IPS-18a (cell line): ENCODE measurements at regions not wholly inside any gene's neighbourhood (a gene's known extent, or its start where the extent isn't known, plus 50 kb on each side); places are given as distances from the start of the nearest gene placed in this dataset.

Experiments
- H3K27ac ChIP-seq: one replicate; pipeline ENCODE4 v1.5.1; 2013; ENCODE audit warnings: low read length
- H3K27me3 ChIP-seq: one replicate; pipeline ENCODE4 v1.6.1; 2013; ENCODE audit warnings: mild to moderate bottlenecking, low read length; ENCODE audit not compliant: control insufficient read depth, insufficient read depth
- H3K36me3 ChIP-seq: one replicate; pipeline ENCODE4 v1.6.1; 2013; ENCODE audit warnings: low read depth, low read length; ENCODE audit not compliant: control insufficient read depth
- H3K4me1 ChIP-seq: one replicate; pipeline ENCODE4 v1.6.1; 2013; ENCODE audit warnings: low read depth, low read length; ENCODE audit not compliant: control insufficient read depth
- H3K4me3 ChIP-seq: one replicate; pipeline ENCODE4 v1.5.1; 2013; ENCODE audit warnings: low read length
- H3K9ac ChIP-seq: one replicate; pipeline ENCODE4 v1.6.1; 2013; ENCODE audit warnings: mild to moderate bottlenecking, low read length, moderate library complexity
- H3K9me3 ChIP-seq: one replicate; pipeline ENCODE4 v1.6.1; 2013; ENCODE audit warnings: low read depth, low read length; ENCODE audit not compliant: control insufficient read depth

GRCh38 chr22:49574205-49574880, 253.3 kb downstream of the BRD1 start:
- H3K27me3 ChIP-seq: no peaks in the 10 kb centered on the region
- no peaks in the 10 kb centered on the region for H3K4me1 ChIP-seq
- no peak overlapping the region for H3K9ac ChIP-seq
- no peak overlapping the region for H3K27ac ChIP-seq
- no peaks in the 10 kb centered on the region for H3K36me3 ChIP-seq
- H3K9me3 ChIP-seq: no peaks in the 10 kb centered on the region
- no peak overlapping the region for H3K4me3 ChIP-seq

GRCh38 chr22:49573109-49573765, 254.4 kb downstream of the BRD1 start:
- H3K36me3 ChIP-seq: no peaks in the 10 kb centered on the region
- H3K4me3 ChIP-seq: no peak overlapping the region
- H3K27me3 ChIP-seq: no peaks in the 10 kb centered on the region
- H3K4me1 ChIP-seq: no peaks in the 10 kb centered on the region
- no peaks in the 10 kb centered on the region for H3K9me3 ChIP-seq
- H3K27ac ChIP-seq: no peak overlapping the region
- H3K9ac ChIP-seq: no peak overlapping the region

- no peak overlapping the region for H3K9ac ChIP-seq
- H3K9me3 ChIP-seq: no peaks in the 10 kb centered on the region
- no peaks in the 10 kb centered on the region for H3K27me3 ChIP-seq
- H3K27ac ChIP-seq: no peak overlapping the region
- no peaks in the 10 kb centered on the region for H3K4me1 ChIP-seq
- no peaks in the 10 kb centered on the region for H3K36me3 ChIP-seq
- H3K4me3 ChIP-seq: no peak overlapping the region
Measured at GRCh38 chr22:49571326-49571725, 256.3 kb downstream of the BRD1 start.

DNA sequence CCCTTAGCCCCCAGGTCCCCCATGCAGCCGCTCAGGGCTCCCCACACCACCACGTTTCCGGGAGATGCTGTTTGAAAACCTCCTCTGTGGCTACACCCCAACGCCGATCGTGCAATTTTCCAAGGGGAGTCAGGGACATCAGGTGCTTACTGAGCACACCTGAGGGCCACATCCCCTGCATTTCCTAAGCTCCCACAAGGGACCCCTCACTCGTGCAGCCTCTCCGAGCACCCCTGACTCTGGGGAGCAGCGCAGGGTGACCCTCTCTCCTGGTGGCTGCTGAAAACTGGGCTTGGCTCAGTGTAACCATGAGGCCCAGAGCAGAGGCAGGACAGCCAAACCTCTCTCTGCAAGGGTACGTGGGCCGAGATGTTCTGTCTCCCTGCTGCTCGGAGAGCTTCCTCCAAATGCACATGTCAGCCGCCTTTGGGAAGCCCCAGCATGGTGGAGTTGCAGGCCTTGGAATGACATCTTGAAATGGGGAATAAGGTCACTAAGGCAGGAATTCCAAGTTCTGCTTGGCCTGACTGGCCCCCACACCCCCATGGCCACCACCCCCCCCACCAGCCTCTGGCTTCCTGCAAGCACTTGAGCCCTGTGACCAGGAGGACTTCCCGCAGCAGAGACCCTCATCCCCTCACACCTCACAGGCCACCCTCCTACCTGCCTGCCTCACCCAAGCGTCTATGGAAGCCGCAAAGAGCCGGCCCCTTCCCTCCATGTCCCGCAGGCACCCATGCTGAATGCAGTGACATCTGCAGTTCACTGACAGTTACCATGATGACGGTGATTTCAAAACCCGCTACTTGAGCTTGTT, 257.4 kb downstream of the BRD1 start:
- no peak overlapping the region for H3K27ac ChIP-seq
- no peaks in the 10 kb centered on the region for H3K4me1 ChIP-seq
- H3K4me3 ChIP-seq: no peak overlapping the region
- no peaks in the 10 kb centered on the region for H3K9me3 ChIP-seq
- H3K27me3 ChIP-seq: no peaks in the 10 kb centered on the region
- H3K9ac ChIP-seq: no peak overlapping the region
- no peaks in the 10 kb centered on the region for H3K36me3 ChIP-seq

DNA sequence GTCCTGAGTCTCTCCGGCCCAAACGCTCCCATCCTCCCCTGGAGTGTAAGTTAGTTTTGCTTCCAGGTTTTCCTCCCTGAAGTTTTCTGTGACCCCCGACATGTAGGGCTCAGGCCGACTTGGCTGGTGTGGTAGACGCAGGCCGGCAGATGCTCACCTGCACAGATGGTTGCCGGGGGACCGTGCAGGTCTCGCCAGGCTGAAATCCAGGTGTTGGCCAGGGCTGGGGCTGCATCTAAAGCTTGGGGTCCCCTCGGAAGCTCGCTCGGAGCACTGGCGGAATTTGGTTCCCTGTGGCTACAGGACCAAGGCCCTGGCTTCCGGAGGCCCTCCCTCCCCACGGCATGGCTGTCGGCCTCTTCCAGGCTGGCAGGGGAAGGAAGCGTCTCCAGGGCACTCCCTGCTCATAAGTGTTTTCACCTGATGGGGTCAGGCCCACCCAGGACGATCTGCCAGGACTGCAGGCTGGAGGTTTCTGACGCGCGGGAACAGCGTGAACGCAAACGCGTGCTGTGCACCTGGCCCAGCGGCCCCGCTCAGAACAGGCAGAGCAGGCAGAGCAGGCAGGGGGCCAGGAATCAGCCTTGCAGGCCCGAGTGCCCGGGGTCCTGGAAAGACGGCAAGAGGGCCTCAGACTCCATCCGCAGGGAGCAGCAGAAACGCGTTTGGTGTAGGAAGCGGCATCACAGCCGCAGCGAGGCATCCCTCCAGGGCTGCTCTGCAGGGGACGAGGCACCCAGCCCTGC, 258.2 kb downstream of the BRD1 start:
- Histone ChIP-seq H3K4me1 (no peaks in the 10 kb centered on the region), H3K4me3 (no peak overlapping the region), H3K27me3 (no peaks in the 10 kb centered on the region), H3K9ac (no peak overlapping the region), H3K9me3 (no peaks in the 10 kb centered on the region), H3K27ac (no peak overlapping the region), H3K36me3 (no peaks in the 10 kb centered on the region)

DNA sequence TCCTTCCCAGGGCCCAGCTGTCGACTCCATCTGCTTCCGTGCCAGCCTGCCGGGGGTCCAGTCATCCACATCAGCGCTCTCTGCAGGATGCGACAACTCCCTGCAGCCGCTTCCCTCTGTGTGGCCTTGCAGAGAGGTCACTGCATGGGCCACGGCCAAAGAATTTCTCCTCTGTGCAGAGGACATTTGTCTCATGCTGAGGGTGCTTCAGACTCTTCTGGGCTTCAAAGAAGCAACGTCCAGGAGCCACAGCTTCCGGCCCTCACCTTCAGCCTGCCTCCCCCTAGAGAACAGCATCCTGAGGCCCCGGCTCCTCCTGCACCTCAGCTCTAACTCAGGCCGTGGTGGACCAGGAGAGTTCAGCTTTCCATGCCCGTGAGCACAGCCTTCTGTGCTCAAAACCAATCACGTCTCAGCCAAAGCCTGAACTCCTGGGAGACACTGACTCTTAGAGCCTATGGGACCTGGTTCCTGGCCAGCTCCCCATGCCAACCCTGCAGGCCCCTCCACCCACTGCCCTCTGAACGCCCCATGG, 258.9 kb downstream of the BRD1 start:
- H3K4me1 ChIP-seq: no peaks in the 10 kb centered on the region
- no peaks in the 10 kb centered on the region for H3K9me3 ChIP-seq
- no peaks in the 10 kb centered on the region for H3K27me3 ChIP-seq
- H3K9ac ChIP-seq: no peak overlapping the region
- H3K4me3 ChIP-seq: no peak overlapping the region
- H3K27ac ChIP-seq: no peak overlapping the region
- H3K36me3 ChIP-seq: no peaks in the 10 kb centered on the region

DNA sequence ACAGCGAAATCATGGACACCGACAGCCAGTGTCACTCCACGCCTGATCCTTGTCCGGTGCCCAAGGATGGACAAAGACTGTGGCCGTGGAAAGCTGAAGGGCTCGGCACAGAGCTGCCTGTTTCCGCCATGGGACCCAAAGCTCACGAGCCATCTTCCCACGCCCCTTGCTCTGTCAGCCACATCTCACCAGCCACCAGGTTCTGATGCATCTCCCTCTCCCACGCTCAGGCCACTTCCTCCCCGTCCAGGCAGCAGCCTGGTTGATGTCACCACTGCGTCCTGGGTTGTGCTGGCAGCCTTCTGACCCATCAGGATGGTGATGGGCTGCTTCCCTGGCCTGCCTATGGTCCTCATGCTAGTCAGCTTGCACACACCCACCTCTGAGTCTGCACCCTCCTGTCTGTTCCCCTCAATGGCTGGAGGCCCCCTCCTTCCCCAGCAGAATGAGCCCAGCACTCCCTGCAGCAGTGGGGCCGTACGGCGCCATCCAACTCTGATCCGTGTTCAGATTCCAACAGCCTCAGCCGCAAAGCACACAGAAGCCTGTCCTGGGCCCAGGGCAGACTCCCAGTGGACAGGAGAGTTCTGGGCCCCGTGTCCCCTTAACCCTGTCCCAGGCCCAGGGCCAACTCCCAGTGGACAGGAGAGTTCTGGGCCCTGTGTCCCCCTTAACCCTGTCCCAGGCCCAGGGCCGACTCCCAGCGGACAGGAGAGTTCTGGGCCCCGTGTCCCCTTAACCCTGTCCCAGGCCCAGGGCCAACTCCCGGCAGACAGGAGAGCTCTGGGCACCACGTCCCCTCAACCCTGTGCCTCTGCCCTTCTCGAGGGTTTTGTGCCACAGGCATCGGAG, 259.5 kb downstream of the BRD1 start:
- H3K4me3 ChIP-seq: no peak overlapping the region
- no peak overlapping the region for H3K9ac ChIP-seq
- no peaks in the 10 kb centered on the region for H3K9me3 ChIP-seq
- no peaks in the 10 kb centered on the region for H3K36me3 ChIP-seq
- H3K27me3 ChIP-seq: no peaks in the 10 kb centered on the region
- H3K4me1 ChIP-seq: no peaks in the 10 kb centered on the region
- H3K27ac ChIP-seq: no peak overlapping the region

- Histone ChIP-seq H3K9ac (no peak overlapping the region), H3K36me3 (no peaks in the 10 kb centered on the region), H3K4me1 (no peaks in the 10 kb centered on the region), H3K4me3 (no peak overlapping the region), H3K9me3 (no peaks in the 10 kb centered on the region), H3K27ac (no peak overlapping the region), H3K27me3 (no peaks in the 10 kb centered on the region)
Measured at GRCh38 chr22:49566693-49567092, 261.0 kb downstream of the BRD1 start.

DNA sequence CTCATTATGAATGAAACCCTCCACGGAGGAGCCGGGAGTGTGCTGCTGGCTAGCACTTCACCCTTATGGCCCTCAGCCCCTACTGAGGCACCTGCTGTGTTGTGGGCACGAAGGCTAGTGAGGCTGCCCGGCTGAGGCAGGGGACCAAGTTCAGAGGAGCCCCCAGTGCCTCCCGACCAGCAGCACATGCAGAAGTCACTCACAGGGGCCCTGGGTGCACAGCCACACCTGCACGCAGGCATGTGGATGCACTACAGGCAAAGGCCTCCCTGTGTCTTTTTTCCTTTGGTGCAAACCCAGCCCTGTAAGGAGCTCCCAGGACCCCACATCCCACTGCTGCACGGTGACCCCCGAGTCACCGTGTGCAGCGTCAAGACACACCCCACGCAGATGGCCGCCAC, 261.5 kb downstream of the BRD1 start:
- Histone ChIP-seq H3K9me3 (no peaks in the 10 kb centered on the region), H3K4me3 (no peak overlapping the region), H3K9ac (no peak overlapping the region), H3K27ac (no peak overlapping the region), H3K36me3 (no peaks in the 10 kb centered on the region), H3K27me3 (no peaks in the 10 kb centered on the region), H3K4me1 (no peaks in the 10 kb centered on the region)

- H3K36me3 ChIP-seq: no peaks in the 10 kb centered on the region
- H3K9me3 ChIP-seq: no peaks in the 10 kb centered on the region
- no peak overlapping the region for H3K4me3 ChIP-seq
- no peak overlapping the region for H3K9ac ChIP-seq
- H3K27me3 ChIP-seq: no peaks in the 10 kb centered on the region
- no peaks in the 10 kb centered on the region for H3K4me1 ChIP-seq
- no peak overlapping the region for H3K27ac ChIP-seq
Measured at GRCh38 chr22:49565516-49565855, 262.2 kb downstream of the BRD1 start.
